ENCODE measurements at regions not wholly inside any gene's neighbourhood (a gene's known extent, or its start where the extent isn't known, plus 50 kb on each side); places are given as distances from the start of the nearest gene placed in this dataset.
A peak's percentile ranks its signal among the peaks of the same experiment; 100 is the strongest.

GRCh38 chr1:94327001-94327690 lies 89.8 kb upstream of the ARHGAP29 start:
- H3K4me3 ChIP-seq (ENCODE audit: low read depth, low read length), result no peak overlapping the region
- peaks cover 4% of the 10 kb centered on the region for H3K4me1 ChIP-seq (ENCODE audit: control insufficient read depth, insufficient read depth, low read length)
- no peaks in the 10 kb centered on the region for H3K9me3 ChIP-seq (ENCODE audit: control insufficient read depth, insufficient read depth, low read length)
- peaks cover 5% of the 10 kb centered on the region for H3K27me3 ChIP-seq (ENCODE audit: control insufficient read depth, insufficient read depth, low read length)
- peak in 2 of 6 donors; percentile 36 to 37 for DNase-seq (ENCODE audit: low read depth in 4 of 6, low spot score in 6 of 6)
- 14% methylated on average over 18 of the region's 18 CpGs for WGBS (ENCODE audit: insufficient coverage)
- no peaks in the 10 kb centered on the region for H3K36me3 ChIP-seq (ENCODE audit: control insufficient read depth, insufficient read depth, low read length)
- H3K27ac ChIP-seq (ENCODE audit: low read depth, low read length), result peak overlapping the region; percentile 65

GRCh38 chr1:94326329-94326728 lies 88.9 kb upstream of the ARHGAP29 start:
- no peak for DNase-seq (ENCODE audit: low read depth in 4 of 6, low spot score in 6 of 6)
- H3K9me3 ChIP-seq (ENCODE audit: control insufficient read depth, insufficient read depth, low read length), result no peaks in the 10 kb centered on the region
- 69% methylated on average over 2 of the region's 4 CpGs for WGBS (ENCODE audit: insufficient coverage)
- no peak overlapping the region for H3K4me3 ChIP-seq (ENCODE audit: low read depth, low read length)
- H3K36me3 ChIP-seq (ENCODE audit: control insufficient read depth, insufficient read depth, low read length), result no peaks in the 10 kb centered on the region
- peaks cover 5% of the 10 kb centered on the region for H3K27me3 ChIP-seq (ENCODE audit: control insufficient read depth, insufficient read depth, low read length)
- peak overlapping the region; percentile 65 for H3K27ac ChIP-seq (ENCODE audit: low read depth, low read length)
- H3K4me1 ChIP-seq (ENCODE audit: control insufficient read depth, insufficient read depth, low read length), result peaks cover 4% of the 10 kb centered on the region

- Histone ChIP-seq H3K4me3 (ENCODE audit: low read depth, low read length) (no peak overlapping the region), H3K4me1 (ENCODE audit: control insufficient read depth, insufficient read depth, low read length) (peaks cover 4% of the 10 kb centered on the region), H3K9me3 (ENCODE audit: control insufficient read depth, insufficient read depth, low read length) (no peaks in the 10 kb centered on the region), H3K27ac (ENCODE audit: low read depth, low read length) (peak overlapping the region; percentile 65), H3K36me3 (ENCODE audit: control insufficient read depth, insufficient read depth, low read length) (no peaks in the 10 kb centered on the region), H3K27me3 (ENCODE audit: control insufficient read depth, insufficient read depth, low read length) (peaks cover 5% of the 10 kb centered on the region)
- 33% methylated on average over 1 of the region's 5 CpGs for WGBS (ENCODE audit: insufficient coverage)
- peak in 1 of 6 donors; percentile 45 for DNase-seq (ENCODE audit: low read depth in 4 of 6, low spot score in 6 of 6)
These were observed 88.3 kb upstream of the ARHGAP29 start for GRCh38 chr1:94325377-94326302.

GRCh38 chr1:94324178-94324544 lies 86.8 kb upstream of the ARHGAP29 start:
- Histone ChIP-seq H3K36me3 (ENCODE audit: control insufficient read depth, insufficient read depth, low read length) (no peaks in the 10 kb centered on the region), H3K4me1 (ENCODE audit: control insufficient read depth, insufficient read depth, low read length) (peaks cover 7% of the 10 kb centered on the region), H3K4me3 (ENCODE audit: low read depth, low read length) (no peak overlapping the region), H3K9me3 (ENCODE audit: control insufficient read depth, insufficient read depth, low read length) (no peaks in the 10 kb centered on the region), H3K27me3 (ENCODE audit: control insufficient read depth, insufficient read depth, low read length) (peaks cover 4% of the 10 kb centered on the region), H3K27ac (ENCODE audit: low read depth, low read length) (peak overlapping the region; percentile 15)
- WGBS (ENCODE audit: insufficient coverage), result no CpG with 5 or more reads among the region's 4 CpGs
- DNase-seq (ENCODE audit: low read depth in 4 of 6, low spot score in 6 of 6), result no peak

DNA sequence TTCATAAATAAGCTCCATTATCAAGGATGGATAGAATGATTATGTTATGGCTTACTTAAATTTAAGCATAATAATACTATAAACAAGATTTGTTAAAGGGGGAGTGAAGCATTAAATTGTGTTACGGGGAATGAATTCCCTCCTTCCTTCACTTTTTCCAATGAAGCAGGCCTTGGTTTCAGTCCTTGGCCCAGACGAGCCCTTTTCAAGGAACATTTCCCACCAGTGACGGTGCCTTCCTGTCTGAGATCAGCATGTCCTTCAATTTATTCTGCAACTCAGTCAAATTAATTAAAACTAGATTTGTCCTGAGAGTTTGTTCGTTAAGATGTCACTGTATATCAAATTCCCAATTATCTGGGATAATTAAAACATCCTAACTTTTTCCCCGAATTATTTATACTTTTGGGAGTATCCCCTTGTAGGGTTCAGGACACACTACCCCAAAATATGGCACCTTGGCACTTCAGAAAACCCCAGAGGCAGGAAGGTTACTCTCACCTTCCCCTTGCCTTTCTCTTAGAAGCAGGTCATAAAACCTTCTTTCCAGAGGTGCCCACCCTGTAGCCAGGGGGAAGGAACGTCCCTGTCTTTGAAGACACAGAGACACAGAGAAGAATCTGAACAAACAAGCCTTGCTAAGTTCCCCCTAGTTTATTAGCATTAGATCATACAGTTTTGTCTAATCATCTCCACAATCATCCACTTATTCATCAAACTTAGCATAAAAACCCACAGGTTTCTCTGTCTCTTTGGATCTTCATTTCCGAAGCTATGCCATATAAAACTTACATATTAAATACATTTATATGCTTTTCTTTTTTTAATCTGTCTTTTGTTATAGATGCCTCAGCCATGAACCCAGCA lies 86.2 kb upstream of the ARHGAP29 start:
- DNase-seq (ENCODE audit: low read depth in 4 of 6, low spot score in 6 of 6), result no peak
- Histone ChIP-seq H3K4me3 (ENCODE audit: low read depth, low read length) (no peak overlapping the region), H3K27me3 (ENCODE audit: control insufficient read depth, insufficient read depth, low read length) (peaks cover 3% of the 10 kb centered on the region), H3K27ac (ENCODE audit: low read depth, low read length) (no peak overlapping the region), H3K4me1 (ENCODE audit: control insufficient read depth, insufficient read depth, low read length) (peaks cover 7% of the 10 kb centered on the region), H3K36me3 (ENCODE audit: control insufficient read depth, insufficient read depth, low read length) (no peaks in the 10 kb centered on the region), H3K9me3 (ENCODE audit: control insufficient read depth, insufficient read depth, low read length) (no peaks in the 10 kb centered on the region)
- 75% methylated on average over 2 of the region's 7 CpGs for WGBS (ENCODE audit: insufficient coverage)

DNA sequence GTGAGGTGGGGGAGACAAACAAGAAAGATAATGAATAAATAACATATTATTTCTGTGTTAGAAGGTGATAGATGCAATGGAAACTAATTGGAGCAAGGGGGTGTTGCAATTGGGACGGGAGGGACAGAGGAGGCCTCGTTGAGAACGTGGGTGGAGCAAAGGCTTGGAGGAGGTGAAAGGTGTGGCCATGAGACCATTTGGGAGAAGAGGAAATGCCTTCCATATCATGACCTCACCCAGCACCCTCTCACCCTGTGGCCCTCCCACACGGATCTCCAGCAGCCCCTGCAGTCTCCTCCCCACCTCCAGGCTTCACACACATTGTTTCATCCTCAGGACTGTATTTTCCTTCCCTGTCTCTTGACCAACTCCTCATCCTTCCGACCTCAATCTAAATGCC lies 85.3 kb upstream of the ARHGAP29 start:
- no peaks in the 10 kb centered on the region for H3K9me3 ChIP-seq (ENCODE audit: control insufficient read depth, insufficient read depth, low read length)
- no peak overlapping the region for H3K27ac ChIP-seq (ENCODE audit: low read depth, low read length)
- WGBS (ENCODE audit: insufficient coverage), result 75% methylated on average over 2 of the region's 5 CpGs
- H3K36me3 ChIP-seq (ENCODE audit: control insufficient read depth, insufficient read depth, low read length), result no peaks in the 10 kb centered on the region
- peaks cover 7% of the 10 kb centered on the region for H3K4me1 ChIP-seq (ENCODE audit: control insufficient read depth, insufficient read depth, low read length)
- no peak for DNase-seq (ENCODE audit: low read depth in 4 of 6, low spot score in 6 of 6)
- H3K4me3 ChIP-seq (ENCODE audit: low read depth, low read length), result no peak overlapping the region
- peaks cover 3% of the 10 kb centered on the region for H3K27me3 ChIP-seq (ENCODE audit: control insufficient read depth, insufficient read depth, low read length)

GRCh38 chr1:94321662-94322061 lies 84.3 kb upstream of the ARHGAP29 start:
- peaks cover 3% of the 10 kb centered on the region for H3K4me1 ChIP-seq (ENCODE audit: control insufficient read depth, insufficient read depth, low read length)
- H3K36me3 ChIP-seq (ENCODE audit: control insufficient read depth, insufficient read depth, low read length), result no peaks in the 10 kb centered on the region
- 57% methylated on average over 1 of the region's 3 CpGs for WGBS (ENCODE audit: insufficient coverage)
- H3K27me3 ChIP-seq (ENCODE audit: control insufficient read depth, insufficient read depth, low read length), result peaks cover 3% of the 10 kb centered on the region
- H3K27ac ChIP-seq (ENCODE audit: low read depth, low read length), result no peak overlapping the region
- DNase-seq (ENCODE audit: low read depth in 4 of 6, low spot score in 6 of 6), result peak in 2 of 6 donors; percentile 36 to 83
- no peaks in the 10 kb centered on the region for H3K9me3 ChIP-seq (ENCODE audit: control insufficient read depth, insufficient read depth, low read length)
- no peak overlapping the region for H3K4me3 ChIP-seq (ENCODE audit: low read depth, low read length)

- H3K36me3 ChIP-seq (ENCODE audit: control insufficient read depth, insufficient read depth, low read length), result no peaks in the 10 kb centered on the region
- peaks cover 3% of the 10 kb centered on the region for H3K4me1 ChIP-seq (ENCODE audit: control insufficient read depth, insufficient read depth, low read length)
- peaks cover 3% of the 10 kb centered on the region for H3K27me3 ChIP-seq (ENCODE audit: control insufficient read depth, insufficient read depth, low read length)
- no peaks in the 10 kb centered on the region for H3K9me3 ChIP-seq (ENCODE audit: control insufficient read depth, insufficient read depth, low read length)
- WGBS (ENCODE audit: insufficient coverage), result 43% methylated on average over 6 of the region's 8 CpGs
- no peak overlapping the region for H3K4me3 ChIP-seq (ENCODE audit: low read depth, low read length)
- peak in 1 of 6 donors; percentile 37 for DNase-seq (ENCODE audit: low read depth in 4 of 6, low spot score in 6 of 6)
- no peak overlapping the region for H3K27ac ChIP-seq (ENCODE audit: low read depth, low read length)
These were observed 82.1 kb upstream of the ARHGAP29 start for GRCh38 chr1:94319319-94320102.
